ENCODE measurements at regions not wholly inside any gene's neighbourhood (a gene's known extent, or its start where the extent isn't known, plus 50 kb on each side); places are given as distances from the start of the nearest gene placed in this dataset.

GRCh38 chr13:30848332-30849027 lies 57.6 kb upstream of the MEDAG start (continued):
- TF ChIP-seq REST (IDR thresholded peaks at IDR 0.05; ENCODE audit: low read depth, low read length) (no peak), ZBTB33 (IDR thresholded peaks at IDR 0.05; ENCODE audit: borderline replicate concordance, low read depth) (no peak)

- no peak overlapping the region for H3K4me2 ChIP-seq
- no peaks in the 10 kb centered on the region for H3K79me2 ChIP-seq (ENCODE audit: insufficient read depth)
- no peak for DNase-seq
- no peaks in the 10 kb centered on the region for H3K9me3 ChIP-seq
- H3K36me3 ChIP-seq (replicated peaks in 1 of 2; ENCODE audit: control insufficient read depth in 1 of 2, insufficient read depth in 2 of 2, low read length in 1 of 2) = no peaks in the 10 kb centered on the region
- no peak overlapping the region for H3K27ac ChIP-seq (ENCODE audit: low read depth in 2 of 2, low read length in 1 of 2)
- H3K9me2 ChIP-seq = no peaks in the 10 kb centered on the region
- H3K27me3 ChIP-seq (ENCODE audit: insufficient read depth) = no peaks in the 10 kb centered on the region
- POLR2A ChIA-PET = no interaction called here
- H3K9ac ChIP-seq = no peak overlapping the region
- CTCF ChIA-PET = interaction anchor here (0.5 to 2.0 kb wide), 4 partner anchors 16 to 334 kb away, joined by 3 to 6 read pairs (median 4); no protein-coding TSS in a partner anchor
- H4K20me1 ChIP-seq (ENCODE audit: insufficient read depth) = no peaks in the 10 kb centered on the region
- H3K4me3 ChIP-seq (ENCODE audit: low read depth in 2 of 2, low read length in 1 of 2) = no peak overlapping the region
- H3F3A ChIP-seq (replicated peaks; ENCODE audit: insufficient read depth) = peaks cover 35% of the 10 kb centered on the region
- WGBS (ENCODE audit: low lambda C conversion rate) = 78% methylated on average over 4 of the region's 4 CpGs
- no peak overlapping the region for H2AFZ ChIP-seq (ENCODE audit: low read depth)
- H3K4me1 ChIP-seq (ENCODE audit: control insufficient read depth in 1 of 2, insufficient read depth in 2 of 2, low read depth in 1 of 2, low read length in 1 of 2) = peaks cover 0 to 18% of the 10 kb centered on the region in 2 experiments; a peak in 2 of 4 replicates
- no peak for TF ChIP-seq EP300 (IDR thresholded peaks at IDR 0.05; ENCODE audit: borderline replicate concordance in 1 of 2, low read depth in 1 of 2, low read length in 1 of 2)
Observed at GRCh38 chr13:30849611-30850010, 56.5 kb upstream of the MEDAG start.

GRCh38 chr13:30850204-30850866 lies 55.7 kb upstream of the MEDAG start:
- WGBS (ENCODE audit: low lambda C conversion rate) = 70% methylated on average over 2 of the region's 2 CpGs
- POLR2A ChIA-PET = no interaction called here
- no peak overlapping the region for H3K27ac ChIP-seq (ENCODE audit: low read depth in 2 of 2, low read length in 1 of 2)

More at GRCh38 chr13:30850204-30850866, 55.7 kb upstream of the MEDAG start:
- Histone ChIP-seq H3K79me2 (ENCODE audit: insufficient read depth) (no peaks in the 10 kb centered on the region), H3K4me1 (ENCODE audit: control insufficient read depth in 1 of 2, insufficient read depth in 2 of 2, low read depth in 1 of 2, low read length in 1 of 2) (peaks cover 0 to 18% of the 10 kb centered on the region in 2 experiments; a peak in 2 of 4 replicates), H3K9ac (no peak overlapping the region), H3F3A (replicated peaks; ENCODE audit: insufficient read depth) (peaks cover 30% of the 10 kb centered on the region), H3K4me2 (no peak overlapping the region), H3K36me3 (replicated peaks in 1 of 2; ENCODE audit: control insufficient read depth in 1 of 2, insufficient read depth in 2 of 2, low read length in 1 of 2) (no peaks in the 10 kb centered on the region), H3K4me3 (ENCODE audit: low read depth in 2 of 2, low read length in 1 of 2) (no peak overlapping the region), H3K9me3 (no peaks in the 10 kb centered on the region), H3K9me2 (no peaks in the 10 kb centered on the region), H2AFZ (ENCODE audit: low read depth) (no peak overlapping the region), H3K27me3 (ENCODE audit: insufficient read depth) (no peaks in the 10 kb centered on the region), H4K20me1 (ENCODE audit: insufficient read depth) (no peaks in the 10 kb centered on the region)
- DNase-seq = no peak
- CTCF ChIA-PET = interaction anchor here (0.5 to 2.0 kb wide), 2 partner anchors 17 to 334 kb away, joined by 3 to 6 read pairs; no protein-coding TSS in a partner anchor
- TF ChIP-seq FOXM1 (IDR thresholded peaks at IDR 0.05; ENCODE audit: low read depth) (no peak), MXI1 (IDR thresholded peaks at IDR 0.05; ENCODE audit: low read depth, low read length) (no peak), ZBTB33 (IDR thresholded peaks at IDR 0.05; ENCODE audit: borderline replicate concordance, low read depth) (no peak), PBX3 (IDR thresholded peaks at IDR 0.05) (no peak), YY1 (IDR thresholded peaks at IDR 0.05; ENCODE audit: low read depth) (no peak), RXRA (IDR thresholded peaks at IDR 0.05; ENCODE audit: borderline replicate concordance, low read depth) (no peak), NFIC (IDR thresholded peaks at IDR 0.05; ENCODE audit: borderline replicate concordance) (no peak)
